Trophoblast cell (in vitro differentiated cells and primary cell): ENCODE measurements at regions not wholly inside any gene's neighbourhood (a gene's known extent, or its start where the extent isn't known, plus 50 kb on each side); places are given as distances from the start of the nearest gene placed in this dataset.

Source experiments
- DNase-seq, 2 donors: peaks; one replicate each; pipeline ENCODE4 v3.0.0-alpha.2; 2016
- H2AFZ ChIP-seq: 2 replicates; pipeline ENCODE4 v1.6.1; 2013; ENCODE audit warnings: low read length, moderate library complexity, mild to moderate bottlenecking; ENCODE audit not compliant: insufficient read depth, poor library complexity
- H2AK5ac ChIP-seq: 2 replicates; pipeline ENCODE4 v1.6.1; 2013; ENCODE audit warnings: mild to moderate bottlenecking, low read length
- H2BK120ac ChIP-seq: 2 replicates; pipeline ENCODE4 v1.6.1; 2013; ENCODE audit warnings: low read length, mild to moderate bottlenecking, moderate library complexity; ENCODE audit not compliant: insufficient read depth, poor library complexity
- H2BK12ac ChIP-seq: 2 replicates; pipeline ENCODE4 v1.6.1; 2013; ENCODE audit warnings: mild to moderate bottlenecking, low read length, moderate library complexity
- H2BK5ac ChIP-seq: 2 replicates; pipeline ENCODE4 v1.6.1; 2013; ENCODE audit warnings: low read length, low read depth, moderate library complexity, mild to moderate bottlenecking; ENCODE audit not compliant: poor library complexity
- H3K14ac ChIP-seq: 2 replicates; pipeline ENCODE4 v1.6.1; 2013; ENCODE audit warnings: mild to moderate bottlenecking, low read length
- H3K18ac ChIP-seq: 2 replicates; pipeline ENCODE4 v1.6.1; 2013; ENCODE audit warnings: mild to moderate bottlenecking, low read length
- H3K23ac ChIP-seq: 2 replicates; pipeline ENCODE4 v1.6.1; 2013; ENCODE audit warnings: low read length
- H3K27ac ChIP-seq: 2 replicates; pipeline ENCODE4 v1.5.1; 2013; ENCODE audit warnings: low read depth, mild to moderate bottlenecking, inconsistent platforms, low read length, moderate library complexity
- H3K27me3 ChIP-seq: 2 replicates; pipeline ENCODE4 v1.6.1; 2013; ENCODE audit warnings: inconsistent platforms, mild to moderate bottlenecking, low read length, moderate library complexity; ENCODE audit not compliant: insufficient read depth
- H3K36me3 ChIP-seq, 2 experiments: 1 replicate in 1 of 2; 2 replicates in 1 of 2; pipeline ENCODE4 v1.6.1; 2013; ENCODE audit warnings: low read length in 2 of 2, mild to moderate bottlenecking in 2 of 2, moderate library complexity in 1 of 2; ENCODE audit not compliant: insufficient read depth in 2 of 2, control insufficient read depth in 1 of 2
- H3K4ac ChIP-seq: 2 replicates; pipeline ENCODE4 v1.6.1; 2013; ENCODE audit warnings: low read depth, mild to moderate bottlenecking, low read length, moderate library complexity
- H3K4me1 ChIP-seq, 2 experiments: 1 replicate in 1 of 2; 2 replicates in 1 of 2; pipeline ENCODE4 v1.6.1; 2013; ENCODE audit warnings: low read length in 2 of 2, mild to moderate bottlenecking in 2 of 2, moderate library complexity in 1 of 2; ENCODE audit not compliant: insufficient read depth in 2 of 2, control insufficient read depth in 1 of 2
- H3K4me2 ChIP-seq: 2 replicates; pipeline ENCODE4 v1.6.1; 2013; ENCODE audit warnings: inconsistent platforms, mild to moderate bottlenecking, low read length, moderate library complexity
- H3K4me3 ChIP-seq: 2 replicates; pipeline ENCODE4 v1.5.1; 2013; ENCODE audit warnings: mild to moderate bottlenecking, low read depth, low read length, inconsistent platforms
- H3K79me1 ChIP-seq: one replicate; pipeline ENCODE4 v1.6.1; 2013; ENCODE audit warnings: low read length
- H3K79me2 ChIP-seq: 2 replicates; pipeline ENCODE4 v1.6.1; 2013; ENCODE audit warnings: low read length, mild to moderate bottlenecking; ENCODE audit not compliant: control insufficient read depth, insufficient read depth, poor library complexity
- H3K9ac ChIP-seq: 2 replicates; pipeline ENCODE4 v1.6.1; 2013; ENCODE audit warnings: mild to moderate bottlenecking, low read length
- H3K9me3 ChIP-seq: 2 replicates; pipeline ENCODE4 v1.6.1; 2013; ENCODE audit warnings: low read depth, mild to moderate bottlenecking, control low read depth, inconsistent platforms, low read length; ENCODE audit not compliant: insufficient read depth
- H4K12ac ChIP-seq: 2 replicates; pipeline ENCODE4 v1.6.1; 2013; ENCODE audit warnings: low read depth, mild to moderate bottlenecking, low read length, moderate library complexity
- H4K8ac ChIP-seq: 2 replicates; pipeline ENCODE4 v1.6.1; 2013; ENCODE audit warnings: low read depth, mild to moderate bottlenecking, low read length, moderate library complexity
- H4K91ac ChIP-seq: one replicate; pipeline ENCODE4 v1.6.1; 2013; ENCODE audit warnings: low read depth, mild to moderate bottlenecking, low read length, moderate library complexity
- WGBS: extraction: QIAGEN DNeasy Blood & Tissue Kit; methylation state at CpG from one replicate; pipeline ENCODE4 v1.1.7; 2013; ENCODE audit warnings: missing lambda C conversion rate; ENCODE audit not compliant: insufficient read length, insufficient coverage; ENCODE audit errors: extremely low coverage; 5-methylcytosine and 5-hydroxymethylcytosine counted together

DNA sequence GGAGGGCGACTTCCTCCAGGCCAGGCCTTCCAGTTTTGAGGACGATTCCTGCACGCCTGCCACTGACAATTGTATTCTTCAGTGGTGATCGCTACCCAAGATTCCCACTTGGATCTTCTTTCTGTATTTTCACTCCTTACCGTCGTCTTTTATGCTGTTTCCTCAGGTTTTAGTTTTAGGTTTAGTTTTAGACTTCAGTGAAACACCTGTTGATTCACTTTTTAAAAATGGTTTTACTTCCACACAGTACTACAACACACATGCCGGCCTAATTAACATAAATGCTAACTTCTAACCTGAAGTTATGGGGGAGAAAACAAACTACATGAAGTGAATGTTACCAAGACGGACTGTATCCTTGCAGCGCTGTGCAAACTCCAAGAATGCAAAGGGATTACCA, 530.6 kb upstream of the MGMT start:
- Histone ChIP-seq H3K4ac (no peak overlapping the region), H4K8ac (no peak overlapping the region), H2BK120ac (no peak overlapping the region), H3K79me2 (no peaks in the 10 kb centered on the region), H2AFZ (no peak overlapping the region), H3K27me3 (no peaks in the 10 kb centered on the region), H4K91ac (no peak overlapping the region), H3K9me3 (no peaks in the 10 kb centered on the region), H3K27ac (no peak overlapping the region), H3K4me1 (no peaks in the 10 kb centered on the region), H3K18ac (no peak overlapping the region), H3K14ac (no peak overlapping the region), H3K79me1 (no peaks in the 10 kb centered on the region), H2BK5ac (no peak overlapping the region), H3K4me3 (no peak overlapping the region), H3K9ac (no peak overlapping the region), H2BK12ac (no peak overlapping the region), H3K36me3 (no peaks in the 10 kb centered on the region), H4K12ac (no peak overlapping the region), H2AK5ac (no peak overlapping the region), H3K4me2 (no peak overlapping the region), H3K23ac (no peak overlapping the region)
- DNase-seq: no peak
- WGBS: no CpG with 5 or more reads among the region's 9 CpGs

GRCh38 chr10:128938558-128938957, 528.5 kb upstream of the MGMT start:
- Histone ChIP-seq H2BK5ac (no peak overlapping the region), H3K27ac (no peak overlapping the region), H2BK12ac (no peak overlapping the region), H3K79me1 (no peaks in the 10 kb centered on the region), H3K9ac (no peak overlapping the region), H4K91ac (no peak overlapping the region), H3K23ac (no peak overlapping the region), H3K4me3 (no peak overlapping the region), H4K8ac (no peak overlapping the region), H2AK5ac (no peak overlapping the region), H3K79me2 (no peaks in the 10 kb centered on the region), H2BK120ac (no peak overlapping the region), H4K12ac (no peak overlapping the region), H3K27me3 (no peaks in the 10 kb centered on the region), H3K18ac (no peak overlapping the region), H3K9me3 (no peaks in the 10 kb centered on the region), H2AFZ (no peak overlapping the region), H3K14ac (no peak overlapping the region), H3K4me1 (no peaks in the 10 kb centered on the region), H3K36me3 (no peaks in the 10 kb centered on the region), H3K4ac (no peak overlapping the region), H3K4me2 (no peak overlapping the region)
- DNase-seq: no peak
- no CpG with 5 or more reads among the region's 3 CpGs for WGBS

- no peaks in the 10 kb centered on the region for H3K27me3 ChIP-seq
- no peak overlapping the region for H2BK120ac ChIP-seq
- DNase-seq: no peak
- no peak overlapping the region for H3K23ac ChIP-seq
- H4K91ac ChIP-seq: no peak overlapping the region
- H3K79me2 ChIP-seq: no peaks in the 10 kb centered on the region
- no peak overlapping the region for H2AK5ac ChIP-seq
- H3K4ac ChIP-seq: no peak overlapping the region
- no peak overlapping the region for H3K4me2 ChIP-seq
- no peaks in the 10 kb centered on the region for H3K36me3 ChIP-seq
- no CpG with 5 or more reads among the region's 5 CpGs for WGBS
- no peak overlapping the region for H3K18ac ChIP-seq
- no peak overlapping the region for H3K14ac ChIP-seq
- H3K79me1 ChIP-seq: no peaks in the 10 kb centered on the region
- no peaks in the 10 kb centered on the region for H3K4me1 ChIP-seq
- no peak overlapping the region for H3K4me3 ChIP-seq
- no peak overlapping the region for H4K8ac ChIP-seq
- H2BK5ac ChIP-seq: no peak overlapping the region
- no peak overlapping the region for H2AFZ ChIP-seq
- H4K12ac ChIP-seq: no peak overlapping the region
- H2BK12ac ChIP-seq: no peak overlapping the region
- H3K9ac ChIP-seq: no peak overlapping the region
- H3K27ac ChIP-seq: no peak overlapping the region
- peaks cover under 1% of the 10 kb centered on the region for H3K9me3 ChIP-seq
Observed at GRCh38 chr10:128940081-128940480, 527.0 kb upstream of the MGMT start.

DNA sequence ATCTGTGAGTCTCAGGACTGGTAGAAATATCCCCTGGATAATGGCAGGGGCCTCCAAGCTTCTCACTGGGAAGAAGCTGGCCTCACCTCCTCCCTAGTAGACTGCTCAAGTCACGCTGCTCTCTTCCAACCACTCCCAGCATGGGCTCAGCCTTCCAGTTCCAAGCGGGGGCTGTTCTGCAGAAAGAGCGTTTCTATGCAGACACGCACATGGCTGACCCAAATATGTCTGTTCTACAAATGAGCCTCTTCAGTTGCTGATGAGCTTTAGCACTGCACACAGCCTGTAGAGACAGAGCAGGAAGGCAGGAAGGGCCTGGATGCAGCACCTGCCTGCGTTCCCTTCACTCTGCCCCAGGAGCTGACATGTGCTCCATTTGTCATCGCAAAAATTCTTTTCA, 523.9 kb upstream of the MGMT start:
- no peak overlapping the region for H4K8ac ChIP-seq
- H2BK5ac ChIP-seq: no peak overlapping the region
- H2BK12ac ChIP-seq: no peak overlapping the region
- no peak overlapping the region for H3K4ac ChIP-seq
- no peak overlapping the region for H3K18ac ChIP-seq
- DNase-seq: no peak
- H2BK120ac ChIP-seq: no peak overlapping the region
- WGBS: no CpG with 5 or more reads among the region's 6 CpGs
- H3K4me2 ChIP-seq: no peak overlapping the region
- H2AFZ ChIP-seq: no peak overlapping the region
- no peak overlapping the region for H4K91ac ChIP-seq
- H3K9ac ChIP-seq: no peak overlapping the region
- H3K27ac ChIP-seq: no peak overlapping the region
- no peaks in the 10 kb centered on the region for H3K36me3 ChIP-seq
- H3K14ac ChIP-seq: no peak overlapping the region
- H3K23ac ChIP-seq: no peak overlapping the region
- H2AK5ac ChIP-seq: no peak overlapping the region
- no peak overlapping the region for H4K12ac ChIP-seq
- H3K79me2 ChIP-seq: no peaks in the 10 kb centered on the region
- H3K4me1 ChIP-seq: no peaks in the 10 kb centered on the region
- H3K79me1 ChIP-seq: no peaks in the 10 kb centered on the region
- H3K9me3 ChIP-seq: peaks cover 6% of the 10 kb centered on the region
- H3K4me3 ChIP-seq: no peak overlapping the region
- no peaks in the 10 kb centered on the region for H3K27me3 ChIP-seq
